Stimulated activated CD8-positive, alpha-beta memory T cell treated with anti-CD3 and anti-CD28 coated beads, Interleukin-4, amount 100 ng/mL, for 24 hours (primary cell): ENCODE measurements at regions not wholly inside any gene's neighbourhood (a gene's known extent, or its start where the extent isn't known, plus 50 kb on each side); places are given as distances from the start of the nearest gene placed in this dataset.
"Not testable (repeated sequence)": the region's sequence is repeated elsewhere in the genome, so short reads cannot be mapped to it uniquely, and the experiment has no call there.

Source experiments
- DNase-seq: peaks from one replicate; pipeline ENCODE4 v3.0.0-alpha.2; 2020; ENCODE audit warnings: low read depth

- DNase-seq: no peak
These were observed 213.8 kb downstream of the BCAS1 start for GRCh38 chr20:53856300-53857295.

DNA sequence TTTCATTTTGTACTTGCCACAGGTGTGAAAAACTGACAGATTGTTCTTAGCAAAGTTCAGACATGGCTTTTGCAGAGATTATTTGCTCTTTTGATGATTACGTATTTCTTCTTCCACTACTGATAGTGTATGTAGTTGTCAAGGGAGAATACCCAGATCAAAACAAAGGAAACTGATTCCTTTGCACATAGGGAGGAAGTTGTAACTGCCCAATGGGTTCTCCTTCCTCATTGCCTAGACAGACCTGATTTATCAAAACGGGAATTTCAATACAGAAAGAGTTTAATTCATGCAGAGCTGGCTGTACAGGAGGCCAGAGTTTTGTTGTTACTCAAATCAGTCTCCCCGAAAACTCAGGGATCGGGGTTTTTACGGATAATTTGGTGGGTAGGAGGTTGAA lies 214.7 kb downstream of the BCAS1 start:
- no peak for DNase-seq

DNA sequence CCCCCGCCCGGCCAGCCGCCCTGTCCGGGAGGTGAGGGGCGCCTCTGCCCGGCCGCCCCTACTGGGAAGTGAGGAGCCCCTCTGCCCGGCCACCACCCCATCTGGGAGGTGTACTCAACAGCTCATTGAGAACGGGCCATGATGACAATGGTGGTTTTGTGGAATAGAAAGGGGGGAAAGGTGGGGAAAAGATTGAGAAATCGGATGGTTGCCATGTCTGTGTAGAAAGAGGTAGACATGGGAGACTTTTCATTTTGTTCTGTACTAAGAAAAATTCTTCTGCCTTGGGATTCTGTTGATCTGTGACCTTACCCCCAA lies 215.8 kb downstream of the BCAS1 start:
- DNase-seq: not testable (repeated sequence)

DNA sequence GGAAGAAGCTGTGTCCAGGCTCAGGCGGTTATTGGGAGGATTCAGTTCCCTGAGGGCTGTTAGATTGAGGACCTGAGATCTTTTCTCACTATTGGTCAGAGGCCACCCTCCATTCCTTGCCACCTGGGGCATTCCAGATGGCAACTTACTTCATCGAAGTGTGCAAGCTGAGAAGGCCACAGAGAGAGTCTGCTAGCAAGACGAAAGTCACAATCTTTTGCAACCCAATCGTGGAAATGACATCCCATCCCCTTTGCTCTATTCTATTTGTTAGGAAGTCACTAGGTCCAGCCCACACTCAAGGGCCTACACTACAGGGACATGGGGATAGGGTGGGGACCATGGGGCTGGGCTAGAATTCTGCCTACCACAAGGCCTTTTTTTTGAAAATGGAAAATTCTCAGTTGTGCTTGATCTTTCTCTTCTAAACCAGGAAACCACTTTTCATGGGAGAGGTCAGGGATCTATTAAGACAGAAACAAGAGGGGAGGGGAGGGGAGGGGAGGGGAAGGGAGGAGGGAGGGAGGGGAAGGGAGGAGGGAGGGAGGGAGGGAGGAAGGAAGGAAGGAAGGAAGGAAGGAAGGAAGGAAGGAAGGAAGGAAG lies 217.2 kb downstream of the BCAS1 start:
- no peak for DNase-seq

- no peak for DNase-seq
These were observed 217.7 kb downstream of the BCAS1 start for GRCh38 chr20:53852691-53853090.

DNA sequence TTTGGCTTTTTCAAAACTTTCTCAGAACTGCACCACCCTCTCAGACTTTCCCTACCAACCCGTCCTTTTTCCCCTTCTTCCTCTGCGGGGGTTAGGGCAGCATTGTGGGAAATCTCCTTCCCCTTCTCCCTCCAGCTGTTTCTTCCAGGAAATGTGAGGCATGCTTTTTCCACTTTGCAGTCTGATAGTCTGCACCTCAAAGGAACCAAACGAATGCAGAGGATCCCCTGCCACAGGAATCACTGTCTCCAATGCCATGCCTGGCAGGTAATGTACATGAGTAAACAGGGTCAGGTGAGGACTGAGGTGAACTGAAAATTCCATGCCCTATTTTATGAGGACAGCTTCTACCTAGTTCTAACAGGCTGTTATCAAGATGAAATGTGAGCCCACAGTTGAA lies 218.4 kb downstream of the BCAS1 start:
- no peak for DNase-seq

DNA sequence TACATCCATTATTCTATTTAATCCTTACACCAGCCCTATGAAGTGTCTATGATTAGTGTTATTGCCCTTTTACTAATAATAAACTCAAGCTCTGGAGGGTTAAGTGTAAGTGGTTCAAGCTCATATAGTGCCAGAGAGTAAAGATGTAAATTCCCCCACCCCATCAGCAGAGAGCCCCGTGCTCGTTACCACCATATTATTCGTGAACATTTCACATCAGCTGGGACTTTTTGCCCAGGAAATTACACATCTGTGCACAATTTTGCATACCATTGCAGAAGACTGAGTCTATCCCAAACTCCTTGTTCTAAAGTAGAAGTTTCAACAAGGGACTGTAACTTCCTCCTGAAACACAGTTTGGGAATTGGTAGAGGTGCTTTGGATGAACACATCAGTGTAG lies 220.1 kb downstream of the BCAS1 start:
- DNase-seq: no peak

DNA sequence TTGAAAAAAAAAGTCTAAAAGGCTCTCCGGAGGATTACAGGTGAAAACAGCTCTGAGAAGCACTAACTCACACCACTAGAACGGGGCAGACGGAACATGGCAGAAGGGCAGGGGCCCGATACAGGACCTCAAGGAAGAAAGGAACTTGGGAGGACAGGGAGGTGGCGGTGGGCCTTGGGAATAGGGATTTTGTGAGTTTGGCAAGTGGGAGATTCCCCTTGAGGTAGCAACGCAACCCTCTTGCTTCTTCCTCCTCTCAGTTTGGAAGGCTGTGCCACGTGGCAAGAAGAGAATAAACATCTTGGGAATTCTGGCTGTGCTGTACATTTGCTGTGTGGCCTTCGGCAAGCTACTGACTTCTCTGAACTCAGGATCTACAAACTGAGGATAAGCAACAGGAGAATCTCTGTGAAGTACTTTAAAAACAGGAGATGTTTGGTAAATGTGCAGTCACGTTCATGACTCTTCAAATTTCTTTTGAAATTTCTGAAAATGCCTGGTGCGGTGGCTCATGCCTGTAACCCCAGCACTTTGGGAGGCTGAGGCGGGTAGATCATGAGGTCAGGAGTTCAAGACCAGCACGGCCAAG lies 220.8 kb downstream of the BCAS1 start:
- DNase-seq: no peak

GRCh38 chr20:53848304-53848703 lies 222.1 kb downstream of the BCAS1 start:
- no peak for DNase-seq

DNA sequence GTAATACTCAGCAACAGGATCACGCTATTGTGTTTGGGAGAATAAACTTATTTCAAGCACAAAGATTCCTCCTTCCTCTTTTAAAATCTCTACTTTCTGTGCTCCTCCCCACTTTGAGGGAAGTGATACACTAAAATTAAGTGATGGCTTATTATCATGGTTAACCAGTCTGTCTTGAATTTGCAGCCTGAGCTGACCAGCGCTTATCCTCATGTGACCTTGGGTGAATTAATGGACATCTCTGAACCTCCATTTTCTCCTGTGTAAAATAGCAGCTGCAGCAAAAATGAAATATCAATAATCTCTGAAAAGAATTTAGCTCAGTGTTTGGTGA lies 222.6 kb downstream of the BCAS1 start:
- no peak for DNase-seq

DNA sequence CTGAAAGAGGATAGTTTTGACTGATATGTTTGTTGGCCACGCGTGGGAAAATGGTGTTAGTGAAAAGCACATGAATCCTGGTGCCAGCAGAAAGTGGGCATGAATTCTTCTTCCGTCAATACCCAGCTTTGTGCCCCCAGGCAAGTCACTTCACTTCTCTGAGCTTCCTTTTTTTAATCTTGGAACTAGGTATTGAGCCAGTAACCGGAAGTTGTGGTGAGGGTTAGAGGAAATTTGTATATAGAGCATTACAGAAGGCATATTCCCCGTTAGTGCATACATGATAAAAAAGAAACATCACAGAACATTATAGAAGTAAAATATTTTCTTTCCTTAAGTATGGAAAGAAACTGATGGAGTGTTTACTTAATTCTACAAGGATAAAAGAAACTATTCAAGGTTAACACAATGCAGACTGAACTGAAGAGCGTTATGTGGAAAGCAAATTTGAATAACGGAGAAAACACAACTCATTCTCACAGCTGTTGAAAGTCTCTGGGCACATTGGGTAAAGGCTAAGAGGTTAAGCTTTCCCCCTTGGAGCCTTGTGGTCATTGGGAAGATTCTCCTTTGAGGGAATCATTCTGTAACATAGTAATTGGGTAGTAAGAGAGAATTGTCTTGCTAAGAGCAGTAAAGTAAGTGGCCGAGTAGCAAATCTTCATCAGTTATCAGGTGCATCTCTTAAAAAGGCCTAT lies 223.1 kb downstream of the BCAS1 start:
- DNase-seq: no peak

- no peak for DNase-seq
These were observed 223.8 kb downstream of the BCAS1 start for GRCh38 chr20:53846640-53847039.

DNA sequence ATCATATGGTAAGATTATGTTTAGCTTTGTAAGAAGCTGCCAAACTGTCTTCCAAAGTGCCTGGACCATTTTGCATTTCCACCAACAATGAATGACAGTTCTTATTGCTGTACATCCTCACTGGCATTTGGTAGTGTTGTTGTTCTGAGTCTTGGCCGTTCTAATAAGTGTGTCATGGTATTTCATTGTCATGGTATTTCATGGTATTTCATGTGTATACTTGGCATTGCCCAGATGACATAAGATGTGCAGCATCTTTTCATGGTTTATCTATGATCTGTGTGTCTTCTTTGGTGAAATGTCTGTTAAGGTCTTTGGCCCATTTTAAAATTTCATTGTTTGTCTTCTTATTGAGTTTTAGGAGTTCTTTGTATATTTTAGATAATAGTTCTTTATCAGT lies 224.4 kb downstream of the BCAS1 start:
- DNase-seq: no peak

DNA sequence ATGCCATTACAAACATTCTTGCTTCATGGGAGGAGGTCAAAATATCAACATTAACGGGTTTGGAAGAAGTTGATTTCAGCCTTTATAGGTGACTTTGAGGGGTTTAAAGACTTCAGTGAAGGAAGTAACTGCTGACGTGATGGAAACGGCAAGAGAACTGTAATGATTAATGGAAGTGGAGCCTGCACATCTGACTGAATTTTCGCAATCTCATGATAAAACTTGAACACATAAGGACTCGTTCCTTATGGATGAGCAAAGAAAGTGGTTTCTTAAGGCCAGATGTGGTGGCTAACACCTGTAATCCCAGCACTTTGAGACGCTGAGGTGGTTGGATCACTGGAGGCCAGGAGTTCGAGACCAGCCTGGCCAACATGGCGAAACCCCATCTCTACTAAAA lies 226.1 kb downstream of the BCAS1 start:
- no peak for DNase-seq

DNA sequence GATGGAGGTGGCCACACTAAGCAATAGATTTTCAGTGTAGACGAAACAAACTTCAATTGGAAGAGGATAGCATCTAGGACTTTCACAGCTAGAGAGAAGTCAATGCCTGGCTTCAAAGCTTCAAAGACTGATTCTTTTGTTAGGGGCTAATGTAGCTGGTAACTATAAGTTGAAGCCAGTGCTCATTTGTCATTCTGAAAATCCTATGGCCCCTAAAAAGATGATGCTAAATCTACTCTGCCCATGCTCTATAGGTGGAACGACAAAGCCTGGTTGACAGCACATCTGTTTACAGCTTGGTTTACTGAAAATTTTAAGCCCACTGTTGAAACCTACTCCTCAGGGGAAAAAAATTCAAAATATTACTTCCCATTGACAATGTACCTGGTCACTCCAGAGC lies 226.7 kb downstream of the BCAS1 start:
- DNase-seq: no peak

- DNase-seq: no peak
These were observed 227.9 kb downstream of the BCAS1 start for GRCh38 chr20:53842301-53843099.

- DNase-seq: no peak
These were observed 228.7 kb downstream of the BCAS1 start for GRCh38 chr20:53841741-53842140.

DNA sequence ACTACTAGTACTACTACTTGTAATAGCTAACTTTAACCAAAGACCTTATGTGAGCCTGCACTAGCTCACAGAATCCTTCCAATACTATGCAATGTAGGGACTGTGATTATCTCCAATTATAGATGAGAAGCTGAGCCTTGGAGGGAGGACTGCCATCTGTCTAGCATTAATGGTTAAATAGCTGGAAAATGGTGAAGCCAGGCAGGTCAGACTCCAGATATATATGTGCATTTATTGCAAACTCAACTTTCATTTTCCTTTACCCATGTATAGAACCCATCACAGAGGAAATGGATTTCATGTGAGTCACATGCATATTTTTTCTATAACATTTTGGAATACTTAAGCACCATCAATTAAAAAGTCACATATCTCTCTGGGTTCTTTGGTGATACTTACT lies 229.9 kb downstream of the BCAS1 start:
- no peak for DNase-seq

DNA sequence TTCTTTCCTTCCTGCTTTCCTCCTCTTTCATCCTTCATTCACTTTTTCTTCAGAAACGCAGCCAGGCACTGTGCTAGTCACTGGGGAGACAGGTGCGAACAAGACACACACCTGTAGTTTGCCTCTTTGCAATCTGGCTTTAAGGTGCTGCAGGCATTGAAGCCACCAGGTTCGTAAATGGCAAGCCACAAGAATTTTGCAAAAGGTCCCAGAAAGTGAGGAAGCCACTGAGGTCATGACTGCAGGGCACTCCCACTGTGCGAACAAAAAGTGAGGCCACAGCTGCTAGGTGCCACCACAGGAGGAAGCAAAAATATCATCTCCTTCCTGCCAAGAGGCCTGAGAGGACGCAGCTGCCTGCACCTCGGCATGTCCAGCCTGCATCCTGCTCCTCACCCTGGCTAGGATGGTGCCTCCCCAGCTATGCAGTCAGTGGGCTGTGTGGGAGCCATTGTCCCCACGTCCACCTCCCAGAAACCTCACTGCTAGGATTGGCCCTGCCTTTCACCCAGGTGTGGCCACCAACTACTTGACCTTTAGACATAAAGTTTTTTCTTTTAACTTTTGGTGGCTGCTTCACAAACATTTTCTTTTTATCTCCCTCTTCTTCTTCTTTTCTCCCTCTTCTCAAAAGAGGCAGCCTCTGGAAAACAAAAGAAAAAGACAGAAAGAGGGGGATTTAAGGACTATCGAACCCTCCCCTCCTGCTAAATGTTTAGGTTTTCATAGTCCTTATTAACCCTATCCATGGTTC lies 230.8 kb downstream of the BCAS1 start:
- peak; percentile 29 for DNase-seq

DNA sequence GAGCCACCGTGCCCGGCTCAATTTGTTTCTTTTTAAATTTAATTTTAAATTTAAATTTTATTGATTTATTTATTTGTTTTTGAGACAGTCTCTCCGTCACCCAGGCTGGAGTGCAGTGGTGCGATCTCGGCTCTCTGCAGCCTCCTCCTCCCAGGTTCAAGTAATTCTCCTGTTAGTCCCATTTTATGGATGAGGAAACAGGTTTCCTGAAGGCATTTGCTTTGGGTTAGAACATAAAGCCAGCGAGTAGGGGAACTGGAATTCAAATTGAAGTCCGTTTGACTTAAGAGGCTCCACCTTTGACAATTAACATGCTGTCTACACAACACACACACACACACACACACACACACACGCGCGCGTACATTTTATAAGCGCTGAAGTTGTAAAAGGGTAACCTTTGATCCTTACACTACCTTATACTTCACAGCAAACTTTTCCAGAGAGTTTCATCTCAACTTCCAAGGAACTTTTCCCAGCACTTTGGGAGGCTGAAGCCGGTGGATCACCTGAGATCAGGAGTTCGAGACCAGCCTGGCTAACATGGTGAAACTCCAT lies 232.0 kb downstream of the BCAS1 start:
- no peak for DNase-seq
